Epidermal melanocyte (primary cell): ENCODE measurements at regions not wholly inside any gene's neighbourhood (a gene's known extent, or its start where the extent isn't known, plus 50 kb on each side); places are given as distances from the start of the nearest gene placed in this dataset.
"Not testable (repeated sequence)": the region's sequence is repeated elsewhere in the genome, so short reads cannot be mapped to it uniquely, and the experiment has no call there.

Source experiments
- DNase-seq: peaks from one replicate; pipeline ENCODE4 v3.0.0; 2011; ENCODE audit warnings: low spot score; ENCODE audit not compliant: insufficient read length

DNA sequence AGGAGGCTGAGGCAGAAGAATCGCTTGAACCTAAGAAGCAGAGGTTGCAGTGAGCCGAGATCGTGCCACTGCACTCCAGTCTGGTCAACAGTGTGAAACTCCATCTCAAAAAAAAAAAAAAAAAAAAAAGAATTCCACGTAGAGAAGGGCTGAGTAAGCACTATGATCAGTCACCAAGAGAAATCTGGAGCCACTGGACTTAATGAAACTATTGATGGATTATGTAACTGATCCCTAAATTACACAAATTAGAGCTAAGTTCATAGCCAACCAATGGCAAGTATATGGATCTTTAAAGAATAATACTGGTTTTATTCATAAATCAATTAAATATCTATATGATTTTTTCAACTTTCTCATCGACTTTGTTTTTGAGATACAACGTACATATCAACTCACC is 72.2 kb upstream of the ABLIM1 start:
- DNase-seq, result no peak

DNA sequence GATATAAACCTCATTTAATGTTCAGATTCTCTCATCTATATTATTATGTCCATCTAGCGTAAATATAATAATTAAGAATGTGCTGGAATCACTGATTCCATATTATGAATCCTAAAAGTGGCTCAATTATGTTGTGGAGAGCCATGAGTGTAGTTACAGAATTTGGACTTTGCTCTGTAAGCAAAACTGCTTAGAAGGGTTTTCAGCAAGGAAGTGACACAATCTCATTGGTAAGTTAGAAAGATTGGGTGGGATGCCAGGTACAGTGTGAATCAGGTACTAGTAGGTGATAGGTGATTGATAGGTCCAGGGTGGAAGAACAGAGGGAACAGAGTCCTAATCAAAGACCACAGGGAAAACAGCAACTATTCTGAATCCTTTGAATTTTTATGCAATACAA is 74.9 kb upstream of the ABLIM1 start:
- DNase-seq, result no peak

DNA sequence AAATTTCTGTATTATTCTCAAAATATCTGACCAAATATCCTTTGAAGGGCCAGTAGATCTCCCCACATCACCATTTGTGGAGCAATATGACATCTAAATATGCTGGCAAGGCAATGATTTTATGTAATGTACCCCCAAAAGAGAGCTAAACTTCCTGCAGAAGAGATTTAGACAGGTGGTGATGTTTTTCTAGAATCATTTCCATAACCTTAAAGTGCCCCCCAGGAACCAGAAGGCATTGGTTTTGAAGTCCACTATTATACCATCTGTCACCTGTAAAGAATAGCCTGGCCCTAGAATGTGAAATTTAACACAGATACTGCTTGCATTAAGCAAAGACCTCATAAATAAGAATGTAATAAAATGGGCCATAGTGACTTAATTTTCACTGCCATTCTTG is 77.9 kb upstream of the ABLIM1 start:
- DNase-seq, result no peak

DNA sequence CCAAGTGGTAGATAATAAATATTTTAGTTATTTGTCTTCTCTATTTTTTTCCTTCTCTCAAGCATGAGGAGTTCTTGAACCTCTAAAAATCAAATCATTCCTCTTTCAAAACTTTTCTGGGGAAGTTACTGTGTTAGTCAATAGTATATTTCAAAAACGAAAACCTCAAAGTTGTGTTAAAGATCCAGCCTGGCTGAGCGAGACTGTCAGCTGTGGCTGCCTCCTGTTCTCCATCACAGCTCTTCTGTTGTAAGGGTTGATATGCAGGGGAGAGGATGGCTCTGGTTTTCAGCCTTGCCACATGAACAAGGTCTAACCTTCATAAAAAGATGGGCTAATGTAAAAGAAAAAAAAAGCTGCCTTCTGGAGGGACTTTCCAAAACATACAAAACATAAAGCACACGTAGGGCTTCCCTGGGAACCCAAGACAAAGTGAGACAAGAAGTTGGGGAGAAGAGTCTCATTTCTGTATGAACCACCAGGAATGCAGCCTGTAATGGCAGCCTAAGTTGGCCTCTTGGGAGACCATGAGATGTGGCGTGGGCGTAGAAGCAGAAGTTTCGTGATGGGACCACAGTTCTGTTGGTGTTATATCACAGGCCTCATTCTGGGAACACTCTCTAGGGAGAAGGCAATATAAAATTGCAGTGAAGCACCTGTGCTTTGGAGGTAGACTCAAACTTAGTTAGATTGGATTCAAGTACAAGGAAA is 77.9 kb upstream of the FHIP2A start:
- DNase-seq, result no peak

DNA sequence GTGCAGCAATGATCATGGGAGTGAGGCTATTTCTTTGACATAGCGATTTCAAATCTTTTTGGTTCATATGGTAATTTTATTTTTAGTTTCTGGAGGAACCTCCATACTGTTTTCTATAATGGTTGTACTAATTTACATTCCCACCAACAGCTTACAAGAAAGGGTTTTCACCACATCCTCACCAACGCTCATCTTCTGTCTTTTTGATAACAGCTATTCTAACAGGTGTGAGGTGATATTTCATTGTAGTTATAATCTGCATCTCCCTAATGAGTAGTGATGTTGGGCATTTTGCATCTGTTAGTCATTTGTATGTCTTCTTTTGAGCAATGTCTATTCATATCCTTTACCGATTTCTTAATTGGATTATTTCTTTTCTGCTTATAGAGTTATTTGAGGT is 75.0 kb upstream of the FHIP2A start:
- no peak for DNase-seq

DNA sequence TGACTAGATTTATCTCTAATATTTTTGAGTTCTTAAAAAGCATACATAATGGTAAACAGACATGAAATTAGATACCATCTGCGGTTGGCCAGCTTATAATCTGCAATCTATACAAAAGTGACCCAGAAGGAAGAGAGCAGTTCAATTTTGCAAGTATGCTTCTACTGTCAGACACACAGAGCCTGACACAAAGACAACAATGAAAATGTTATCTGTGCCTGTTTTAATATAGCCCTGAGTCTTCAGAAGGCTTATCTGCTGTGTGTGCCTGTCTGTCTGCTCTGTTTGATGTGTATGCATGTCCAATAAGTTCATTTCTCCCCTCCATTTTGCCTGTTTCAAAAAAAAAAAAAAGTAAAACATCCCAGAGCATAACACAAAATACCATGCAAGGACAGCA is 73.3 kb upstream of the FHIP2A start:
- no peak for DNase-seq

DNA sequence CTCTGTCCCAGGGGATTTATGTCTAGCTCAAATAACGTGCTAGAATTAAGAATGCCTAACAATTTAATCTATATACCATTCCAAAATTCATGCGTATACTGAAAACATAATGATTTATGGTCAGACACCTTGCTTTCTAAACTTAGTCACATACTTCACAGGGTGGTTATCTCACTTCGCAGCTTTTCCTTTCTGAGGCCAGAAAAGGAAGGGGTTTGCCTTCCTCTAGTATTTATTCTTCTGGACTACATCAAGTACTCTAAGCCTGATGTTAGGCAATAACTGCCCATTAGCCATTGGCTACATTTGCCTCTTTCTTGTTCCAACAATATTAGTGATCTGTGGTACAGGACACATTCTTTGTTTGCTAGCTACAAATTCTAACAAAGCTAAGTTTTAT is 72.6 kb upstream of the FHIP2A start:
- DNase-seq, result no peak

DNA sequence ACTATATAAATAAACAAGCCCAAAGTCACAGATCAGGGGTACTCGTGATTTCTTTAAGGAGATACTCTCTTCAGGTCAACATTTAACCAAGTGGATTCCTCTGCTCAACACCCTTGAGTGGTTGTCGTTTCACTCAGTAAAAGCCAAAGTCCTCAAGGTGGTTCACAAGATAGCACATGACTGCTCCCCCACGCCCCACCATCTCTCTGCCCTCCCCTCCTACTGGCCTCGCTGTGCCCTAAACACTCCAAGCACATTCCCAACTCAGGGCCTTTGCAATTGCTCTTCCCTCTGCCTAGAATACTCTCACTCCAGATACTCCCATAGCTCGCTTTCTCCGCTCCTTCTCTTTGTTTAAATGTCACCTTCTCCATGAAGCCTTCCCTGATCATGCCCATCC is 72.1 kb upstream of the FHIP2A start:
- DNase-seq, result no peak

DNA sequence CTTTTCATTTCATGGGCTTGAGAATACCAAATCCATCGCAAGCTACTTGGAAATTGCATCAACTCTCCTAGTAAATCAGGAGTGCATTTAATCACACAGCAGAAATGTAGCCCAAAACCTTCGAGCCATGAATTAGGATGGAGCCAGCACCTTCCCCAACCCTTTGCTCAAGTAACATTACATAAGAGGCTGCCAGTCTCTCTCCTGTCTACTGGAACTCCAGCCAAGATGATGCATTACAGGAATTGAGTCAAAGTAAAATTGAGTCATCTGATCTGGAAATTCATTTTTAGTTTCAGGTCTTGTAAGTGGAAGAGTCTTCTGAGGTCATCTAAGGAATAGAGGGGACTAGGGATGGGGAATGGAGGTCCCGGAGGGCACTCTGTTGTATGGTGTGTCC is 69.7 kb upstream of the FHIP2A start:
- DNase-seq, result no peak

DNA sequence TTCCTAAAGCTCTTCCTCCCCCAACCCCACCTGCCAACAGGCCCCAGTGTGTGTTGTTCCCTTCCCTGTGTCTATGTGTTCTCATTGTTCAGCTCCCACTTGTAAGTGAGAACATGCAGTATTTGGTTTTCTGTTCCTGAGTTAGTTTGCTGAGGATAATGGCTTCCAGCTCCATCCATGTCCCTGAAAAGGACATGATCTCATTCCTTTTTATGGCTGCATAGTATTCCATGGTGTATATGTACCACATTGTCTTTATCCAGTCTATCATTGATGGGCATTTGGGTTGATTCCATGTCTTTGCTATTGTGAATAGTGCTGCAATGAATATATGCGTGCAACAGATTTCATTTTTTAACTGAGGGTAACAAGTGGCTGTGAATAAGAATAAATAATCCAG is 69.0 kb upstream of the FHIP2A start:
- DNase-seq, result not testable (repeated sequence)

DNA sequence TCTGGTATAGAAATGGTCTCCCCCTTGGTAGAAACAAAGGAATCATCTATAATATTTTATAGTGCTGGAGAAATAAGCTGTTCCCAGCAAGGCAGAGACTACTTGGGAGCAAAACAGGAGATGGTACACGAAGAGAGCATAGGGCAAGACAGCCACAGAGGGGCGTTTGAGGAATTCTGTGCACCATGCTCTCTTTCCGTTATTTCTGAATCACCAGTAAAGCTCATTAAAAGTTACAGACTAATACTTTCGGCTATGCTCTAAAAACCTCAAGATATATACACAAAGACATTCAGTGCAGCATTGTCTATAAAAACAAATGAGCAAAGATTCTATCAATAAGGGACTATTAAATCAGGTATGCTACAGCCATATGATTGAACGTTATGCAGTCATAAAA is 68.5 kb upstream of the FHIP2A start:
- DNase-seq, result no peak

DNA sequence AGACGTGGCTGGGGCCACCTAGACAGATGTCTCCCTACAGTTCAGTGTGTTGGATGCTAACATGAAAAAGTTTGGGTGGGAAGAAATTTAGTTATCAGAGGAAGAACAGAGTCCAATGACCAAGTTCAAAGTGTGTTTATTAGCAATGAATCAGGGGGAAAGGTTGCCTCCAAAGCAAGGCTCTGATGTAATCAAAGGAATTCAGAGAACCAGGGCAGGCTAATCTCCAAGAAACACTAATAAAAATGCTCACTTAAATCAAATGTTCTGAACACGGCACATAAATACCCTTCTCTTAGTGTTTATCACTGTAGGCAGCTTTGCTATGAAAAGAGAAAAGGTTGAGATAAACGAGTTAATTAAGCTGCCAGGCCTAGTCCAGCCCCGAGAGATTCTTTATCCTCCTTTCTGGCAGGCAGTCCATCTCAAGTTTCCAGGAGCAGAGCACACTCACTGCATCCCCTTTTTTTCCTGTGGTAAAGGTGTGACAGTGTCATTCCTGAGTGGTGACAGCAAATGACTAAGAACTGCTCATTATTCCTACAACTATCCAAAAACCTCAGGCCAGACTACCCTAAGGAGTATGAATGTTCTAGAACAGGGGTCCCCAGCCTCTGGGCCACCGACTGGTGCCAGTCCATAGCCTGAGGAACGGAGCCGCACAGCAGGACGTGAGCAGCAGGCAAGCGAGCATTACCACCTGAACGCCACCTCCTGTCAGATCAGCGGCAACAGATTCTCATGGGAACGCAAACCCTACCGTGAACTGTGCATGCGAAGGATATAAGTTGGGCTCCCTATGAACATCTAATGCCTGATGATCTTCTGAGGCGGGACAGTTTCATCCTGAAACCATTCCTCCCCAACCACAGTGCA is 66.9 kb upstream of the FHIP2A start:
- DNase-seq, result no peak

DNA sequence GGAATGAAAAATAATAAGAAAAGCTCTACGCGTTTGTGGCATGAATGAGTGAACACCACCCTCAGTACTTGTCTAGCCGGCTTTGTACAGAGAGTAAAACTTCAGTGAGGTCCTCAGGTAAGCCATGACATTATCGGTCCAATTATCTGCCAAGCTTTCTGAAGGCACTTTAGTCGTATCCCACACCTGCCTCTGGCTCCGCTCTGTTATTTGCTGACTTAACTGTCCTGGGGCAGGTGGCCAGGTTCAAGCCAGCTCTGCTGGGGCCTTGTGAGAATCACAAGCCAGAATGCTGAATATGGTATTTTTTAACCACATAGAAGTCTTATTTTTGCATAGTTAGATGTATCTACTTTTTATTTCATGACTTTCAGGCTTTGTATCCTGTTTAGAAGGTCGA is 66.0 kb upstream of the FHIP2A start:
- no peak for DNase-seq

DNA sequence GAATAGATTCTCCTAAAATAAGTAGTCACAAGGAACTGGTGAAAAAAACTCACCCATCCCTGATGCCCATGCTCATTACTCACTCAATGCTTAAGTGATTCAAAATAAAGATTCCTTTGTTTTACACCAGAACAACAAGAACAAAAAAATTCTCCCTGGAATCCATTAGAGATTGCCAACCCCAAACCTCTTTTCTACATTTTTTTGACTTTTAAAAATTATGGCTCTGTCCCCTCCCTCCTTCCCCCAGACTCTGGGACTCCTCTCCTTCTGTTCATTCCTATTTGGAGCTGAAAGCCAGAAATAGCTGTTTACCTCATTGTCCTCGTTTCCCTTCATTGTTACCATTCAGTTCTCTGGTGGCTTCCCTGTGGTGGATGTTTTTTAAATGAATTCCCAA is 63.2 kb upstream of the FHIP2A start:
- no peak for DNase-seq

DNA sequence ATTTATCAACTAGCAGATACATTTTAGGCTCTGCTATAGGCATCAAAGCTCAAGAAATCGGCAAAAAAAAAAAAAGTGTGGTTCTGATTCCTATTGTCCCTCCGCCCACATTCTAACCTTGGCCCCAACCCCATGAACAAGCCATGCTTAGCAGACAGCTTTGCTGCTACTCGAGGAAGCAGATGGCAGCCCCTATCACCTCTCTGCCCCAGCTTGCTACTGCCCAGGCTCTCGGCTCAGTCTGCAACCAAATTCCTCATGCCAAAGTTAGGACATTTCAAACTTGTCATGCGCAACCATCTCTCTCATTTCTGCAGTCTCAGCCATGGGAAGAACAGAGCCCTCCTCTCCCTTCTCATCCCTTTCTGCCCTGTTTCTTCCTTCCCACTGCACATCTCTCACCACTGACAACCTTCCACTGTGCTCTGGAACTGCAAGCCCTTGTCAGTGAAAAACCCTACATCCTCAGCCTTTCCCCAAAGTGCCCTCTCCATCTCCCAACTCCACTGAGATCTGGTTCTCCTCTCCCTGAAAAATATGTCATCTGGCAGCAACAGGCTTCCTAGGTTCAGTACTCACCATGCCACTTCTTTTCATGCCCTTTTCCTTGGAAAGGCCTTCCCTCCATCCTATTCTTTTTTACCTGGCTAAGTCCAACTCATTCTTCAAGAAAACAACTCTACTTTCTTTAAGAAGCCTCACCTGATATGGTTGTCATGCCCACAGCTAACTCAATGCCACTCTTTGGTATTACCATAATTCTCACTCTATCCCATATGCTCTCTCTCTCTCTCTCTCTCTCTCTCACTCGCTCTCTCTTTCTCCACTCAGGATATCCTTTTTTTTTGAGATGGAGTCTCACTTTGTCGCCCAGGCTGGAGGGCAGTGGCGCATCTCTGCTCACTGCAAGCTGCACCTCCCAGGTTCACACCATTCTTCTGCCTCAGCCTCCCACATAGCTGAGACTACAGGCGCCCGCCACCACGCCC is 60.1 kb upstream of the FHIP2A start:
- DNase-seq, result no peak

DNA sequence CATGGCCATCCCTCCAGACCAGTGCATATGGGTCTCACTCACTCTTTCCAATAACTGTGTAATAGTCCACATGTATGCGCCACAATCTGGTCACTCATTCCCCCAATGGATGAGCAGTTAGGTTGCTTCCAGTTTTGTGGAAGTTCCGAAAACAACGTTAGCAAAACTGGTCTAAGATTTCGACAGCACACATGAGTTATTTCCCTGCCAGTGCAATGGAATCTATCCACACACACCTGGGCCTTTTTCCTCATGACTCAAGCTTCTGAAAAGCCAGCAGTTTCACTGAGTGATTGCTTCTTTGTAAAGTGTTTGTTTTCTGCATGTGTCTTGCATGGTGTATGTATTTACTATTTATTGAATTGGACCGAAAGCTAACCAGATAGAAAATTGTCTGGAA is 58.8 kb upstream of the FHIP2A start:
- DNase-seq, result no peak

DNA sequence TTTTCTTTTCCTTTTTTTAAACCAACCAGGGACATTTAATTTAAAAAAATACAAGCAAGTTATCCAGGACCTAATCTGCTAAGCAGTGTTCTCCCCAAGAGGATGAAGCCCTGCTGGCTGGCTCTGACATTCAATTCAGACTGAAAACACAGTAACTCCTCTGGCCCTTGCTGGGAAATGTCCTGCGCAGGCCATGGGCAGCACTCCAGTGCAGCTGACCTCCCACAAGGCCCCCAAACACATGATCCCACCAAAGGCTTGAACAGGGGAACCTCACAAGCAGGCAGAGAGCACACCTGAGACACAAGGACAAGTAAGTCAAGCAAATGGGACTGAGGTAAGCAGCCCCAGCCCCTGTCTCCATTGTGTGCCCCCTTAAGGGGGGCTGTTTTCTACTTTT is 56.9 kb upstream of the FHIP2A start:
- no peak for DNase-seq

DNA sequence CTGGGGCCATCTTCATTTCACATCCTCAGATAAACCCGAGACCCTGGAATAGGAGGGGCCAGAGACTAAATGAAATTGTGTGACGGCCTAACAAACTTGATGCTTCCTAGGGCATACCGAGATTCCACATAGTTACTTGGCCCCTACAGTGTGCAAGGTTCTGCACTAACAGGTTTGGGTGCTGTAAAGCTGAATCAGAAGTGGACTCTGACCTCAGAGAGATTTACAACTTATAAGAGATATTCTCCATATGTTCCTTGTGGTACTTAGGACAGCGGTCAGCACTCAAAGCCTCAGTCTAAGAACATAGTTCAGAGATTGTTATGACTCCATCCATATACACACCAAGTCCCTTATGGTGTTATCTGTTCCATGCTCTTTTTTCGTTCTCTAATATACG is 55.1 kb upstream of the FHIP2A start:
- no peak for DNase-seq

DNA sequence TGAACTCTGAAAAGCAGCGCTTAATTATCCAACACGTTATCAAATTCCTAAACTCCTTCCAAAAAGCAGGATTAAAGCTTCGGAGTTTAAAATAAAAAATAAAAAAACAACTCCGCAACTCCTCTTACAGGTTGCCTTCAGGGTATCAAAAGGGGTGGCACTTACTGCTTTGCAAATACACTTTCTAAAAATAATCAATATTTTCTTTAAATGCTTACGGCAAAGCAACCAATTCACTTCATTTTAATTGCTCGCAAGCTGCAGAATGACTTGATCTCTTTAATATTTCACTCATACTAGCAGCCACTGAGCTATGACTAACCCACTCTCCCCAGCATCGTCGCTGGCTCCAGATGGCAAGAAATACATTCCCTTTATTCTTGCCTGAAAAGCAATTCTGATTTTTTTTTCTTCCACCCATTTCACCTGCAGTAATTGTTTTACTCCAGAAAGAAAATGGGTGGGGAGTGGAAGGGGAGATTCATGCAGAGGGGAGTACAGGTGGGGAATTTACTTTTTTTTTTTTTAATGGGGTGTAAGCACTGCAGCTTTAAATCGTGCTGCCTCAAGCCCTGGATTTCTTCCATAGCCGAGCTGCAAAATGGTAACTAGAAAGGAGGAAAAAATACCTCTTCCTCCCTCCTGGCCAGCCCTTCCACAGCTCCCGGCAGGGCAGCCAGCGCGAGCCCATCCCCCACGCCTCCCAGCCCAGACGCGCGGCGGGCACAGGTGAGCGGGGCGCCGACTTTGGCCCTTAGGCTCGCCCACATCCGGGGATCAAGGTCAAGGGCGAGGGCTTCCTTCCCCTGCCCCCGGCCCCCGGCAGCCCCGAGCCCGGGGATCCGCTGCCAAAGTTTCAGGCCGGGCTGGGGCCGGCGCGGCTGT is 54.2 kb upstream of the FHIP2A start:
- peak; percentile 66 for DNase-seq

DNA sequence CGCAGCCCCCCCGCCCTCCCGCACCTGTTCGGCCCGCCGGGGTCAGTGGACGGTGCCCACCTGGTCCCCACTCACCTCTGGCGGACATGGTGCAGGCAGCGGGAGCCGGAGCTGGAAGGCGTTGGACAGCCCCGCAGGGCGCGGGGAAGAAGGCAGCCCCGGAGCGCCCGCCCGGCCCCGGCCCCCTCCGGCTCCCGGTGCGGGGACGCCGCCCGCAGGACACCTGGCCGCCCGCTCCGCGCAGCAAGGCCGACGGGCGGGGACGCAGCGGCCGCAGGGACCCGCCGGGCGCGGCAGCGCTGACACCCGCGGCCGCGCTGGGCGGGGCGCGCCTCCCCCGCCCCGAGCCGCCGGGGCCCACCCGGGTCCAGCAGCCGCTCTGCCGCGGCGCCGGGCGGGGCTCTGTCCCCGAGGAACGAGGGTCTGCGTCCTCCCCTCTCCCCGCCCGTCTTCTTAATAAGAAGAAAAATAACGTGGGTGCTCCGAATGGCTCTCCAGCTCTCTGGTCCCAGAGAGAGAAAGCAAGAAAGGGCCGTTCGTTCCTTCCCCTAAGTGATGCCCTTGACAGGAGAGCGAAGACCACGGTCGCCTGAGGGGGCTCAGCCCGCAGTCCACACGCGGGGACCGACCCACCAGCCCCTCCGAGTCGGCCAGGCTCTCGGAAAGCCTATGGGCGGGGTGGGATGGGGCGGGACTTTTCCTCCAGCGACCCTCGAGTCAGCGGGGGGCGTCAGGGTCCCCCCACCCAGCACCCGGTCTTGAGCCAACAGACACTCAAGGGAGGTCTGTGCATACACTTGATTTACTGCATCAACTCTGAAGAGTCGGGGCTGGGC is 53.4 kb upstream of the FHIP2A start:
- no peak for DNase-seq
